Neural cell (in vitro differentiated cells): ENCODE measurements at regions not wholly inside any gene's neighbourhood (a gene's known extent, or its start where the extent isn't known, plus 50 kb on each side); places are given as distances from the start of the nearest gene placed in this dataset.

Experiments
- EZH2 ChIP-seq: fragments of 200-600, 300-800 bp; shearing (Covaris generic), sonication (generic); IDR thresholded peaks from 2 replicates; pipeline ENCODE4 v1.6.1; 2014; ENCODE audit warnings: antibody characterized with exemption, low read length, borderline replicate concordance, mild to moderate bottlenecking; ENCODE audit not compliant: insufficient read depth, poor library complexity, severe bottlenecking
- POLR2AphosphoS5 ChIP-seq: IDR thresholded peaks from 2 replicates; pipeline ENCODE4 v1.6.1; 2012
- RAD21 ChIP-seq: fragments of 450-650 bp; conservative IDR thresholded peaks from 2 replicates; pipeline ENCODE4 v1.6.1; 2014; ENCODE audit warnings: antibody characterized with exemption, mild to moderate bottlenecking, moderate library complexity
- SMC3 ChIP-seq: fragments of 450-650 bp; conservative IDR thresholded peaks from 2 replicates; pipeline ENCODE4 v1.6.1; 2014; ENCODE audit warnings: antibody characterized with exemption, mild to moderate bottlenecking, moderate library complexity; ENCODE audit not compliant: poor library complexity
- TAF1 ChIP-seq: IDR thresholded peaks from 2 replicates; pipeline ENCODE4 v1.6.1; 2012; ENCODE audit warnings: low read depth
- TF ChIP-seq, protein P1 (sequence below): fragments of 450-650 bp; IDR thresholded peaks from 2 replicates; pipeline ENCODE4 v1.5.1; 2014; ENCODE audit warnings: antibody characterized with exemption, mild to moderate bottlenecking, moderate library complexity; ENCODE audit not compliant: poor library complexity, severe bottlenecking

DNA sequence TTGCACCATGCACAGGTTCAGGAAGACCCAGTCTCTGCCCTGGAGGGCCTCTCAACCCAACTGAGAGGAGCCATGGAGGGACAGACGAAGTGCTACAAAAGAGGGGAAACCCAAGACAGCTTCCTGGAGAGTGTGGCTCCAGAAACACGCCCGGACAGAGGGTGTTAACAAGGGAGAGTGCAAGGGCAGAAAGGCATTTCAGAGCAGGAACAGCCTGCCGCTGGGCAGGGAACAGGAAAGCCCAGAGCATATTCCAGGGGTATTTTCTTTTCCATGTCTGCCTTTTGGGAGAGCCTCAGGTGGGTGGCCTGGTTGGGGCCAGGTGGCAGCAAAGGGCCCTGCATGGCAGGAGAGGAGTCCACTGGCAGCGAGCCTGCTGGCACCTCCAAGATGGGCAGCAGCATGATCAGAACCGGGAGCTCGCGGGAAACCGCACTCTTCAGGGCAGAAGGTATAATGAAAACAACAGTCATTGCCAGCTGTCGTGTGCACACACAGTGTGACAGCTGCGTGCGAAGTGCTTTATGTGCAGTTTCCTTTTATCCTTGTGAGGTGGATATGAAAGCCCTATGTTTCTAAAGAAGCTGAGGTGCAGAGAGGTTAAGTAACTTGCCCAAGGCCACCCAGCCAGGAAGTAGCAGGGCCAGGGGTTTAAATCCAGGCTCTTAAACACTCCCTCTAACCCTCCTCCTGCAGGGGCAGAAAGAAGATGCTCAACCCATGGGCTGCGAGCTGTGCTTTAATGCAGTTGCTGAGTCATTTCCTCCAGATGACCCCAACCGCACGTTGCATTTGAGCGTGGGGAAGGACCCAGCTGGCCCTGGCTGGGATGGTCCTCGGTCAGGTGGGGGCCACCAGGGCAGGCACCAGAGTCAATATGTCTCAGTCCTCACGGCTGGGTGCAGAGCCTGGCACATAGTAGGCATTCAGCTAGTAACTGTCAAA lies 128.6 kb downstream of the OAT start:
- TF ChIP-seq EZH2 (no peak), SMC3 (no peak), TAF1 (no peak), POLR2AphosphoS5 (no peak), RAD21 (no peak)
- TF ChIP-seq, protein P1, sequence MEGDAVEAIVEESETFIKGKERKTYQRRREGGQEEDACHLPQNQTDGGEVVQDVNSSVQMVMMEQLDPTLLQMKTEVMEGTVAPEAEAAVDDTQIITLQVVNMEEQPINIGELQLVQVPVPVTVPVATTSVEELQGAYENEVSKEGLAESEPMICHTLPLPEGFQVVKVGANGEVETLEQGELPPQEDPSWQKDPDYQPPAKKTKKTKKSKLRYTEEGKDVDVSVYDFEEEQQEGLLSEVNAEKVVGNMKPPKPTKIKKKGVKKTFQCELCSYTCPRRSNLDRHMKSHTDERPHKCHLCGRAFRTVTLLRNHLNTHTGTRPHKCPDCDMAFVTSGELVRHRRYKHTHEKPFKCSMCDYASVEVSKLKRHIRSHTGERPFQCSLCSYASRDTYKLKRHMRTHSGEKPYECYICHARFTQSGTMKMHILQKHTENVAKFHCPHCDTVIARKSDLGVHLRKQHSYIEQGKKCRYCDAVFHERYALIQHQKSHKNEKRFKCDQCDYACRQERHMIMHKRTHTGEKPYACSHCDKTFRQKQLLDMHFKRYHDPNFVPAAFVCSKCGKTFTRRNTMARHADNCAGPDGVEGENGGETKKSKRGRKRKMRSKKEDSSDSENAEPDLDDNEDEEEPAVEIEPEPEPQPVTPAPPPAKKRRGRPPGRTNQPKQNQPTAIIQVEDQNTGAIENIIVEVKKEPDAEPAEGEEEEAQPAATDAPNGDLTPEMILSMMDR, result no peak
